Vagina (tissue), 2 donors: ENCODE measurements at regions not wholly inside any gene's neighbourhood (a gene's known extent, or its start where the extent isn't known, plus 50 kb on each side); places are given as distances from the start of the nearest gene placed in this dataset.

Experiments used
- DNase-seq, 2 donors: peaks; one replicate each; pipeline ENCODE4 v3.0.0-alpha.2; 2017; ENCODE audit errors: extremely low spot score in 2 of 2
- H3K27ac ChIP-seq: fragments of 200-600 bp; sonication (generic); one replicate; pipeline ENCODE4 v1.5.1; 2019
- H3K27me3 ChIP-seq: fragments of 200-600 bp; sonication (generic); one replicate; pipeline ENCODE4 v1.5.1; 2019
- H3K36me3 ChIP-seq, 2 donors: fragments of 200-600 bp; sonication (generic); one replicate each; pipeline ENCODE4 v1.5.1; 2017 to 2019
- H3K4me1 ChIP-seq: fragments of 200-600 bp; sonication (generic); one replicate; pipeline ENCODE4 v1.5.1; 2019
- H3K4me3 ChIP-seq, 2 donors: fragments of 200-600 bp; sonication (generic); 1 replicate in 1 of 2; 2 replicates in 1 of 2; pipeline ENCODE4 v1.5.1; 2016 to 2019
- H3K9me3 ChIP-seq: fragments of 200-600 bp; sonication (generic); one replicate; pipeline ENCODE4 v1.5.1; 2019
- POLR2A ChIP-seq, 2 donors: fragments of 450-650 bp; IDR thresholded peaks; one replicate each; pipeline ENCODE4 v1.6.1; 2017; ENCODE audit warnings: antibody characterized with exemption in 2 of 2, mild to moderate bottlenecking in 2 of 2, moderate library complexity in 2 of 2
- POLR2AphosphoS5 ChIP-seq, 2 donors: sonication (generic); formaldehyde crosslinking; IDR thresholded peaks; one replicate each; pipeline ENCODE4 v1.9.0; 2017; ENCODE audit warnings: antibody characterized with exemption in 2 of 2, mild to moderate bottlenecking in 2 of 2, low read depth in 1 of 2; ENCODE audit not compliant: insufficient read depth in 1 of 2
- intact Hi-C: fragments of 100-400 bp; cut with DNase I; formaldehyde crosslinking; loops from one replicate; pipeline ENCODE4 v1.15.1; 2023
- TF ChIP-seq, protein P1 (sequence below), 3 experiments: fragments of 450-650 bp in 2 of 3; fragments of 200-600 bp in 1 of 3; sonication (generic) in 1 of 3; IDR thresholded peaks; one replicate each; pipeline ENCODE4 v1.5.1; 2017 to 2019; ENCODE audit warnings: antibody characterized with exemption in 3 of 3, mild to moderate bottlenecking in 2 of 3, moderate library complexity in 2 of 3

DNA sequence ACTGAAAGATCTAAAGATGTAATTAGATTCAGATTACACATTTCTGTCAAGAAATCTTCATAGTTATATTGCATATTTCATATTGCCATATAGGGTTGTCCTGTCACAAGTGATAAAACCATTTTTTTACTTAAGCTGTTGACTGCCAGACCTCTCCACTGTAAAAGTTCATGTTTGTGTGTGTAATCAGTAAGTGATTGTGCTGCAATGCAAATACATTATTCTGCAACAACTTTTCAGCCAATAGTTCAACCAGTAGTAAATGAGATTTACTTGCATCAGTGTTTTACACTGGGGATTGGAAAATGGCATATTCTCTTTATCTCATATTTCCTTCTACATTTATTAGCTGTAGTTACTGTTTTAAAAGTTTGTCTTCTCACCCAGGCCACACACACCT is 603.9 kb upstream of the RORB start:
- Histone ChIP-seq H3K4me1 (no peaks in the 10 kb centered on the region), H3K27ac (no peak overlapping the region), H3K4me3 (no peak overlapping the region), H3K36me3 (no peaks in the 10 kb centered on the region), H3K9me3 (no peaks in the 10 kb centered on the region), H3K27me3 (no peaks in the 10 kb centered on the region)
- DNase-seq: no peak
- intact Hi-C loops: no loop called here
- TF ChIP-seq POLR2AphosphoS5 (IDR thresholded peaks at IDR 0.05; ENCODE audit: insufficient read depth in 1 of 2, low read depth in 1 of 2) (no peak), POLR2A (IDR thresholded peaks at IDR 0.05) (no peak)
- TF ChIP-seq, protein P1, sequence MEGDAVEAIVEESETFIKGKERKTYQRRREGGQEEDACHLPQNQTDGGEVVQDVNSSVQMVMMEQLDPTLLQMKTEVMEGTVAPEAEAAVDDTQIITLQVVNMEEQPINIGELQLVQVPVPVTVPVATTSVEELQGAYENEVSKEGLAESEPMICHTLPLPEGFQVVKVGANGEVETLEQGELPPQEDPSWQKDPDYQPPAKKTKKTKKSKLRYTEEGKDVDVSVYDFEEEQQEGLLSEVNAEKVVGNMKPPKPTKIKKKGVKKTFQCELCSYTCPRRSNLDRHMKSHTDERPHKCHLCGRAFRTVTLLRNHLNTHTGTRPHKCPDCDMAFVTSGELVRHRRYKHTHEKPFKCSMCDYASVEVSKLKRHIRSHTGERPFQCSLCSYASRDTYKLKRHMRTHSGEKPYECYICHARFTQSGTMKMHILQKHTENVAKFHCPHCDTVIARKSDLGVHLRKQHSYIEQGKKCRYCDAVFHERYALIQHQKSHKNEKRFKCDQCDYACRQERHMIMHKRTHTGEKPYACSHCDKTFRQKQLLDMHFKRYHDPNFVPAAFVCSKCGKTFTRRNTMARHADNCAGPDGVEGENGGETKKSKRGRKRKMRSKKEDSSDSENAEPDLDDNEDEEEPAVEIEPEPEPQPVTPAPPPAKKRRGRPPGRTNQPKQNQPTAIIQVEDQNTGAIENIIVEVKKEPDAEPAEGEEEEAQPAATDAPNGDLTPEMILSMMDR (IDR thresholded peaks at IDR 0.05): no peak

DNA sequence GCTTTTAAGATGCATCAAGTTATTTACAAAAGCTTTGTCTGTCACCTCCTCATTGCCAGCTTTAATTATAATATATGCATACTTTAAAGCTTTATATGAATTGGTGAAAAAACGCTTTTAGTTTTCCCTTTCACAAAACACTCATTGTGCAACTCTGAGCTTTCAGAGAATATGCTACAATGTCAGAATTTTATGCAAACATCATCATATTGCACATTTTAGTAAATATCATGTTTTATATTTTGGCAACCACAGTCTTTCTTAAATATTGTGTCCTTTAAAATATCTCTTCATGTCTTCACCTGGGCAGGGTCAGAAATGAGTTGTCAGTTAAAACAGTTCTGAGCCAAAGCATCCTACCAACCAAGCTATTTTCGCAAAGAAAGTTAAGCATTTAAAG is 601.1 kb upstream of the RORB start:
- H3K4me1 ChIP-seq: no peaks in the 10 kb centered on the region
- H3K9me3 ChIP-seq: no peaks in the 10 kb centered on the region
- H3K4me3 ChIP-seq: no peak overlapping the region
- H3K36me3 ChIP-seq: no peaks in the 10 kb centered on the region
- intact Hi-C loops: no loop called here
- no peaks in the 10 kb centered on the region for H3K27me3 ChIP-seq
- TF ChIP-seq POLR2AphosphoS5 (IDR thresholded peaks at IDR 0.05; ENCODE audit: insufficient read depth in 1 of 2, low read depth in 1 of 2): no peak
- TF ChIP-seq POLR2A (IDR thresholded peaks at IDR 0.05): no peak
- H3K27ac ChIP-seq: no peak overlapping the region
- no peak for DNase-seq

DNA sequence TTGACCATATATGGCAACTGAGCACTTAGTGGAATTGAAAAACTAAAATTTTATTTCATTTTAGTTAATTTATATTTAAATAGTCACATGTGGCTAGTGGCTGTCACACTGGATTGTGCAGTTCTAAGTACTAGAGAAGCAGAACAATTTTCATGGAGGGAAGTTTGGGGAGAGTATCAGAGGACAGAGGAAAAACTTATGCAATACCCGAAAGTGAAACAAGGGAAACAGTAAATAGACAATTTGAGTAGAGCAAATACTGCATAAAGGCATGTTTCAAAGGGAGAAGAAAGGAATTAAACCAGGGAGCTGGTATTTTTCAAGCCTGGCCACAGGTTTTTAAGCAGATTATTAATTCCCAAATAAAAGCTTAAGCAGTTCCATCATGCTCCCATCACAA is 590.5 kb upstream of the RORB start:
- Histone ChIP-seq H3K36me3 (no peaks in the 10 kb centered on the region), H3K4me3 (no peak overlapping the region), H3K9me3 (no peaks in the 10 kb centered on the region), H3K4me1 (no peaks in the 10 kb centered on the region), H3K27ac (no peak overlapping the region), H3K27me3 (no peaks in the 10 kb centered on the region)
- TF ChIP-seq POLR2A (IDR thresholded peaks at IDR 0.05): no peak
- TF ChIP-seq, protein P1 (IDR thresholded peaks at IDR 0.05): no peak
- TF ChIP-seq POLR2AphosphoS5 (IDR thresholded peaks at IDR 0.05; ENCODE audit: insufficient read depth in 1 of 2, low read depth in 1 of 2): no peak
- intact Hi-C loops: no loop called here
- no peak for DNase-seq

DNA sequence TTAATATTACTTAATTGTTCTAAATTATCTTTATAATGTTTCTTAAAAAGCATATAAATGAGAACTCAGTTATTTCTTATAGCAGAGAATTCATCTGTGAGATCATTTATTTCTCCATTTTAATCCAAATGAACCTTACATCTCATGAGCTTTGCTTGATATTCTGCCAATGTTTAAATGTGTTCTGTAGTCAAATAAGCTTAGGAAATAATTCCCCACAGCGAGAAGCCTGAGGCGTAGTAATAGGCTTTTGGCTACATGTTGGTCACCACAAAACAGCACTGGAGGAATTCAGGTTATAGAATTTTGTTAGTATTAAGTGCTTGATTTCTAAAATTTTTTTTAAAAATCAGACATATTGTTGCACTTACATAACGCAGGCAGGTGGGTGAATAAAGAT is 585.3 kb upstream of the RORB start:
- Histone ChIP-seq H3K4me1 (no peaks in the 10 kb centered on the region), H3K9me3 (no peaks in the 10 kb centered on the region), H3K27ac (no peak overlapping the region), H3K4me3 (no peak overlapping the region), H3K27me3 (no peaks in the 10 kb centered on the region), H3K36me3 (no peaks in the 10 kb centered on the region)
- intact Hi-C loops: no loop called here
- no peak for TF ChIP-seq POLR2A (IDR thresholded peaks at IDR 0.05)
- no peak for TF ChIP-seq POLR2AphosphoS5 (IDR thresholded peaks at IDR 0.05; ENCODE audit: insufficient read depth in 1 of 2, low read depth in 1 of 2)
- TF ChIP-seq, protein P1 (IDR thresholded peaks at IDR 0.05): no peak
- no peak for DNase-seq

DNA sequence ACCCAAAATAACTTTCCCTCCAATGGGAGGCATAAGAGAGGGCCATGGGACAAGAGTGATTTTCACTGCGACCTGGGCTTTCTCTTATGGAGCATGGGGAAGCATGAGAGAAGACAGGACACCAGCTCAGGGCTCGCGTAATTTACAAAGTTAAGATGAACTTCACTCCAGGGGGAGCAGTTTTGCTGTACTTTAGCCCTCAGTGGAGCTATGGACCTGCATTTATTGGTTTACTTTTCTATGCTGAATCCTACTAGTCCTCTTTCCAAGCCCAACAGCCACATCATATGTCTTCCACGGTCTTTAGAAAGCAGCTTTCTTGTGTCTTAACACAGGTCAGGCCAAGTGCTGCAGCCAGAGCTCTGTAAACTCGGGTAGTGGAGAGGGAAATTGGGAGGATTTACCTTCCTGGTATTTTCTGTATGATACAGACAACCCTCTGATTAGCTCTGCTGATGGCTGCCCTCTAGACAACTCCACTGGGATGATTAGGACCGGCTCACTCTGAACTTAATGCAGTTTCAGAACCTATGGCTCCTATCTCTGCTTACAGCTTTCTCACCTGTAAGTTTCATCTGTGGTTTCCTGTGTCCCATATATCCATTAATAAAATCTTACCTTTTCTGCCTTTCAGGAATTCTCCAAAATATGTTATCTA is 581.0 kb upstream of the RORB start:
- intact Hi-C loops: no loop called here
- DNase-seq: no peak
- TF ChIP-seq POLR2A (IDR thresholded peaks at IDR 0.05): no peak
- TF ChIP-seq, protein P1 (IDR thresholded peaks at IDR 0.05): no peak
- H3K27me3 ChIP-seq: no peaks in the 10 kb centered on the region
- no peak overlapping the region for H3K4me3 ChIP-seq
- H3K4me1 ChIP-seq: no peaks in the 10 kb centered on the region
- no peaks in the 10 kb centered on the region for H3K9me3 ChIP-seq
- H3K27ac ChIP-seq: no peak overlapping the region
- H3K36me3 ChIP-seq: no peaks in the 10 kb centered on the region
